Esophagus squamous epithelium (tissue), 4 donors: ENCODE measurements at regions not wholly inside any gene's neighbourhood (a gene's known extent, or its start where the extent isn't known, plus 50 kb on each side); places are given as distances from the start of the nearest gene placed in this dataset.

Experiments used
- CTCF ChIP-seq, 6 experiments: fragments of 450-650 bp in 4 of 6; fragments of 200-600 bp in 2 of 6; sonication (generic) in 2 of 6; IDR thresholded peaks; one replicate each; pipeline ENCODE4 v1.5.1; 2016 to 2019; ENCODE audit warnings: antibody characterized with exemption in 6 of 6, mild to moderate bottlenecking in 4 of 6, moderate library complexity in 4 of 6
- POLR2A ChIP-seq, 4 donors: fragments of 450-650 bp; IDR thresholded peaks; one replicate each; pipeline ENCODE4 v1.6.1; 2017; ENCODE audit warnings: antibody characterized with exemption in 4 of 4, mild to moderate bottlenecking in 4 of 4, moderate library complexity in 3 of 4

DNA sequence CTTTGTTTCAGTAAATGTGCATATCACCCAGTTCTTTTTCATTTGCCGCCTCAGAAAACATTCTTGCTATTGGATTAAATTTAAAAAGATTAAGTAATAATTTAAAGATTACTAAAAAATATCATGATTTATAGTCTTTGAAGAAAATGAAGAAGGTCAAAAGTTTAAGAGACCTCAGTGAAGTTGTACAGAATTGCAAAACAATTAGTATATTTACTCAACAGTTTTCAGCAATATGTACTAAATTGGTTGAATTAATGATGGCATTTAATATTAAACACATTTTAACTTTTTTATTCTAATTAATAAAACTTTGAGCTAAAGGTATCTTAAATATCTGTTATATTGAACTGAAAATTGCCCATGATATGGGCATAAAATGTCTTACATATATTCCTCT is 49.9 kb upstream of the KLF6 start:
- TF ChIP-seq CTCF (IDR thresholded peaks at IDR 0.05) (no peak), POLR2A (IDR thresholded peaks at IDR 0.05) (no peak)
